ENCODE measurements at regions not wholly inside any gene's neighbourhood (a gene's known extent, or its start where the extent isn't known, plus 50 kb on each side); places are given as distances from the start of the nearest gene placed in this dataset.
"Not testable (repeated sequence)": the region's sequence is repeated elsewhere in the genome, so short reads cannot be mapped to it uniquely, and the experiment has no call there.

DNA sequence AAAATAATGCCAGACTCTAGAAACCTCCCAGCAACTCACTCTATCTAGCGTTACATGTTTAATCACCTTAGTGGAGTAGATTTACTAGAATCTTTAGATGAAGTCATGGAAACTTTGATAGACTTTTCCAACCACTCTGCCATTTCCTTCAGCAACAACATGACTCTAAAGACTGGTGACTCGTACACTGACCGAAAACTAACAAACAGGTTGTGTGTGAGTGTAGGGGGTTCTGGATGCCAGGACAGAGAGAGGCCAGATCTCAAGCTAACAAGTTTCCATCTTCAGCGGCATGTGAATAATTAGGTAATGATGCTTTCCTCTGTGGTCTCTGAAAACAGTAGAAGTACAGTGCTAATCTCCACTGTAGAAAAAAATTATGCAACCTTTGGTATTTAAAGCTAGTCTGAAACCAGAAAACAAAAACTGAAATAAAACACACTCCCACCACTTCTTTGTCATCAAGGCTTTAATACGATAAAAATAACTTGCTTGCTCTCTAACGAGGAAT lies 286.4 kb downstream of the PRDM5 start:
- no peak for DNase-seq

DNA sequence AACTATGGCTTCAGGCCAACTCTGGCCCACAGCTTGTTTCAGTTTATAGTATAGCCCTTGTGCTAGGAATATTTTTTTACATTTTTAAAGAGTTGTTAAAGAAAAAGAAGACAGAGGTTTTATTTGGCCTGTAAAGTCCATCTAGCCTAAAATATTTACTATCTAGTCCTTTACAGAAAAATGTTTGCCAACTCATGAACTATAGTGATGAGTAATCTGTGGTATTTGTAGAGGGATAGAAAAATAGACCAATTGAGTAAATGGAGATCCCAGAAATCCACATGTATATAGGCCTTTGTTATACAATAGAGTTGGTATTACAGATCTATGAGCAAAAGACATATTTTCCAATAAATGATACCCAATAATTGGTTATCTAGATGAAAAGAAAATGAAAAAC lies 288.7 kb downstream of the PRDM5 start:
- DNase-seq: no peak

DNA sequence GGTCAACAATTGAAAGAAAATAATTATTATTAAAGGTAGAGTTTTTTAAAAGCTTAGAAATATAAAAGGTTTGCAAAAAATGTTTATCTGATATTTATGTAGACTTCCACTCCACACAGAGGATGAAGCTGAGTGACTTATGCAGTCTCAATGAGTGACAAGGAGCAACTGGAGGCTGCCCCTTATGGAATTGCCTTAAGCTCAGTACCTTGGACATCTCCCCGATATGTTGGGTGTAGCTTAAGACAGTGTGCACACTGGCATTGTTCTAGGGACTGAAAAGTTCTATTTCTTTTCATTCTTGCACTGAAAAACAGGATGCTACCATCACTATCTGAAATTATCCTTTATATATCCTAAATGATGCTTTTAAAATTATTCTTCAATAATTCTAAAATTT lies 292.1 kb downstream of the PRDM5 start:
- no peak for DNase-seq

DNA sequence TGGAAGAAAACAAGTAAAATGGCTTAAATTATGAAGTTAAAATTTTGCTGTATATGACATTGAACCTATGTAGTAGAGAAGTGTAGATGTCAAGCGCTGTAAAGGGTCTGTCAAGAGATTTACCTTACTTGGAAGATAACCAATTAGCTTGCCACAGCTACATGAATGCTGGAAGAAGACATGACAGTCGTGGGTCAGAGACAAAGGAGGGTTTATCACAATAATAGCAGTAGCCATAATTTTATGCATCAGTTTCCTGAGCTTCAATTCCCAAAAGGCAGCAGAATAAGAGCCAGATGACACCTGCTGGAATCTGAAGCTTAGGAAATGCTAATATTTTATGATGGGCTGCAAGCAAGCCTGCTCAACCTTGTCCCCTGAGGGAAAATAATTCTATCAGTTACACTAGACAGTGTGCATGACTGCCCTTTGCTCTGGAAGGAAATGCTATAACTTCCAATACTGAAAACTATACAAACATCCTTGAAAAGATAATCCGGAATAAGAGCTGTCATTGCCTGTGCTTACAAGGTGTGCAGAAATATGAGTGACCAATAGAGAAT lies 292.9 kb downstream of the PRDM5 start:
- DNase-seq: no peak

DNA sequence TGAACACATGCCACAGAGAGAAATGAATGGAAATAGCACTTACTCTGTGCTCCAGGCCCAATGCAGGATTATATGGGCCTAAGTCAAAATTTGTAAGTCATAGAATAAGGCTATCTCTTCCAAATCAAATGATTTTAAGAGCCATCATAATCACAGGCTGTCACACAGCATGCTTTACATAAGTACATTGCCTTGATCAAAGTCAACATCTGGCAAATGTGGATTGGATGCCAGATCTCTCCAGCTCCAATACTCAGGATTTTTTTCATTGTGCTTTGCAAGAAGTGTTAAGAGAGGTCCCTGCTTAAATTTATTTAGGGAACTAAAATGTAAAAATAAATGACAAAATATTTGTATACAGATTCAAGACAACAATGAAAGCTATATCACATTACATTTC lies 299.9 kb downstream of the PRDM5 start:
- no peak for DNase-seq

DNA sequence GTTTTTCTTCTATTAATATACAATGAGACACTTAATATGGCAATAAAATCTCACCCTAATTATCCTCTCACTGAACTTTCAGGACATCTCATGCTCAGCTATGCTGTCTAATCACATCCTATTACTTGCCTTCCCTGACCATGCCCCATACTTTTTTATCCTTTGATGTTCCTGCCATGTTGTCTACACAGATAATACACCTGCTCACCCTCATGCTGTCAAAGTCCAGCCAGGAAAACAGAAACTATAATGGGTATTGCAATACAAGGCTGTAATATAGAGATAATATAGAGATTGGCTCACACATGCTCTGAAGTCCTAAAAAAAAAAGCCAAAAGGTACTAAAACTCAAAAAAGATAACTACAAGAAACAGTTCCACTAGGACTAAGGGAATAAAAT lies 305.4 kb downstream of the PRDM5 start:
- DNase-seq: no peak

DNA sequence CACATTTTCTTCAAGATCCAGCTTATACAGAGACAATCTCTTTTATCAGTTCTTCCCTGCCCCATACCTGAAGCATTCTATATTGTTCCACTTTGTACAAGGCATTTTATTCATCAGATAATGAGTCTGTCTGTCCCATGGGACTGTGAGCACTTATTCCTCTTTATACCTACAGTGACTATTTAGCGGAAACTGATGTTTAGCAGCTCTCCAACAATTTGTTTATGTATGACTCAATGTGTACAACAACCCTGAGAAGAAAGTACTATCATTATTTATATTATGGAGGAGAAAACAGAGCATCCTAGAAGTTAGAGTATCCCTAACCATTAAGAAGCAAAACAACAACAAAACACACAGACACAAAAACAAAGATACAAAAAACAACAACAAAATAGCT lies 306.5 kb downstream of the PRDM5 start:
- DNase-seq: no peak

DNA sequence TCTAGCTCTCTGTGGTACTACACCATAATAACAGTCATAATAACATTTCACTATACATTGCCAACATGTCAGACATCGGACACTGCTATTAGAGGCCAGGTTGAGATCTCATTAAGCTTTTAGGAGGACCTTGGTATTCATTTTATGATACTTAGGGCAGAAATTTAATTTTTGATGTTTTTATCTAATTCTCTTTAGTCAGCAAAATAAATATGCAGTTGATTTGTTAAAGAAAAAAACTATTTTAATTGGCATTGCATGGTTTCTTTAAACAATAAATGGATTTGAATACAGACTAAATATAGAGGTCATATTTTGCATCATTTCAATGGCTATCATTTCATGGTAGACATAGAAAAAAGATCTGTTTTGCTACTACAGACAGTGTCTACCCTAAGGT lies 308.7 kb downstream of the PRDM5 start:
- no peak for DNase-seq

DNA sequence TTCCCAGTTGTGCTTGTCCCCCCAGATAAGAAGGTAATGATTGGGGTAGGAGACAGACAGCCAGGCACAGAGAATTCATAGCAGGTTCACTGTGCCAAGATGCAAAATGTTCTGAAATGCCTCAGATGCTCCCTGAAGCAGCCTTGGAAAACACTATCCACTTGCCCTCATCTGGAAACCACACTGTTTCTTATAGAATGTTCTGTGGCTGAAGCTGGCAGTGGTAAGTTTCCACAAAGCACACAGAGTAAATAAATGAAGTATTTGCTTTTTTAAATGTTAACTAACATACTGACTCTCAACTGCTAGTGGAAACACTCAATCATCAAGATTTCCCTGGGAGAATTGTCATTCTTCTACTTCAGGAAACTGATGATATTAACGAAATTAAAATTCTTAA lies 311.4 kb downstream of the PRDM5 start:
- no peak for DNase-seq

DNA sequence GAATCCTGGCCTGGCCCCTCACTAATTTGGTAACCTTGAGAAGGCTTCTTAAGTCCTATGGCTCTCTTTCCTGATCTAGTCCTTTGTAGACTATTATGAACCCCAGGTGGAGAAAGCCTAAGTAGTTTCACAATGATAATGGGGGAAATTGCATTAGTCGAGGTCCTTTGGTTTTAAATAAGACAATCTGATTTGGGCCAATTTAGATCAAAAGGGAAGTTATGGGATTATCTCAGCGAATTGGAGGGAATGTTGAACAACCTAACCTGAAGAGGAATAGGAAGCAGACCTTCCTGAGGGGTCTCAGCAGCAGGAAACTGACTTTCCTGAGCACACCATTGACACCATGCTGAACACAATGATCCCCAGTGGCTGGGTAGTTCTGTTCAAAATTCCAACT lies 331.5 kb downstream of the PRDM5 start:
- no peak for DNase-seq

DNA sequence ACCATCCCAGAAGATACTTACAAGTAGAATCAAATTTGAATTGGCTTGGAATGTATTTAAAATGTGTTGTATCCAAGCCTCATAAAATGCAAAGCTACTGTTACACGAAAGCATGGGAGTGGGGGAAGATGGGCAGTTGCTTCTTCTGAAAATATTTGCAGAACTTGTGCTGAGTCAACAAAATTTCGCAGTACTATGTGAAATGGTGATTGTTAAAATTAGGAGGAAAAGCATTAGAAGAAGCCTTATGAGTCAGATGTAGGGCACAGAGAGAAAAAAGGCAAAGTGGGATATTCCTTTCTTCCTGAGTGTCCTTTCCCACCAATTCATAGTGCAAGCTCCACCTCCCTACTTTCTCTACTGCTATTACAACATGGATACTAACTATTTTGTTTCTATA lies 332.7 kb downstream of the PRDM5 start:
- DNase-seq: no peak

DNA sequence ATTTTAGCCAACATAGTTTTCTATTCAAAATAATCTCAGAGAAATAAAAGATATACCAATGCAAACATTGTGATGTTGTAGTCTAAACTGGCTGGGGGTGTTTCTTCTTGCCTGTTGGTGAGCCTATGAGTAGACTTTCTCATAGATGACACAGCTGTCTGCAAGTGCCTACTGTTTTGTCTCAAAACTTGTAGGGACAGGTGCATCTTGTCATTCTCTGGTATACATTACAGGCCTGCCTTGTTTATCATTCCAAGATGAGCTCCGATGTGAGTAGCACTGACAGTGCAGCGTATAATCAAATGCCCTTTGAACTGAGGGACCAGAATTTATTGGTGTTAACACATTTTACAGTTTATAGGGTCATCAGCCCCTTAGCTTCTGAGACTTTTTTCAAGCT lies 353.8 kb downstream of the PRDM5 start:
- DNase-seq: no peak

DNA sequence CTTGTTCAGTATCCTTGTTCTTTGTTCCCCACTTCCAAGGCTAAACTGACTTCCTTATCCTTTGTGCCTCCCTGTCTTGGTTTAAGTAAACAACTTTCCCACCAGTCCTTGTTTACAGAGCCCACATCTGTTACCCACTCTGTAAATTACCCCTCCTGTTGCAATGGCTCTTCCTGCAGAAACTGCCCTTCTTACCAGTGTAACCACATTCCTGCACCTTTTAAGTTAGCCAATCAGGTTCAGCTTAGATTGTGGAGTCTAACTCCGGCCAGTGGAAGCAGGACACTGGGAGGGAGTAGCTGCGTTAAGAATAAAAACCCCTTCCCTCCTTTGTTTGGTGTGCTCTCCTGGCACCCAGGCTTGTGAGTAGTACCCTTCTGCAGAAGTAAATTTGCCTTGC lies 360.9 kb downstream of the PRDM5 start:
- DNase-seq: no peak

DNA sequence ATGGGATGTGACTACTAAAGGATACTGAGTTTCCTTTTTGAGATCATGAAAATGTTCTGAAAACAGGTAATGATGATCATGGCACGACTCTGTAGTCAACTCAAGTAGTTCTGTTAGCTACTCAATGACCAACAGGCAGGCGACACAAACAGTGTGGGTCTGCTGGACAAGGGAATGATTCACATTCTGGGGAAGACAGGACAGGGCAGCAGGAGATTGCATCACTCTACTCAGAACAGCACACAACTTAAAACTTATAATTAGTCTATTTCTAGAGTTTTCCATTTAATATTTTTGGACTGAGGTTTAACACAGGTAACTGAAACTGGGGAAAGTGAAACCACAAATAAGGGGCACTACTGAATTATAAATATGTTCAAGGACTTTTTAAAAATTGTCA lies 365.2 kb downstream of the PRDM5 start:
- DNase-seq: no peak

DNA sequence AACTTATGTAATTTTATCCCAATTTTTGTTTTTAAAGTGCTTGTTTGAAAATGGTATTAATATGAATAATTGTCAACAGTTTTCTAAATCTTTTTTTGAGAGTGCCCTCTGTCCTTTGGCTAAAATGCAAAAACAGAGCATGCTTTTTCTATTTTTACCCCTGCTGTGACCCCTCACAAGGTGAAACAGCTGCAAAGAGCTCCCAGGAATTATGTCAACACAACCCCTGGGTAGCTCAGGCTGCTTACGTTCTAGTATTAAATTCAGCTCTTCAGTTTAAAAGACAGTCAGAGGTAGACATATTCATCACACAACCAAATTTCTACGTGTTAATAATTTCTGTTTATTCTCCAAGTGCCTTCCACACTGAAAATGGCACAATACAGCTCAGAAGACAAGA lies 367.5 kb downstream of the PRDM5 start:
- DNase-seq: no peak

DNA sequence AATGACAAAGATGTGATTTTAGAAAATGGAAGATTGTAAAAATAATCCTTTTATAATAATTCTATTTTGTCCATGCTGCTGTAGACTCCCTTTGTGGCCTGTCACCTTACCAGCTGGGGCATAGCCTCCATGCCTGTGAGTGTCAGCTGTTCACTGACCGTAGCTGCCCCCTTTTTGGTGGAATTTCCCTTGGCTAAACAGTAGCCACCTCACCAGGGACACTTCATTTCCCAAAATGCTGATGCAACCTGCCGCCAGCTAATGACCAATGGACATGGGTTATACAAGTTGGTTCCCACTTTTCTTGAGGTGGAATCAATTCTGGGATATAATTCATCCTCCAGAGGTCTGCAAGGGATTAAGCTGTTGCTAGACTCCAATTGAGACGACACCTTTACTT lies 368.4 kb downstream of the PRDM5 start:
- DNase-seq: no peak

DNA sequence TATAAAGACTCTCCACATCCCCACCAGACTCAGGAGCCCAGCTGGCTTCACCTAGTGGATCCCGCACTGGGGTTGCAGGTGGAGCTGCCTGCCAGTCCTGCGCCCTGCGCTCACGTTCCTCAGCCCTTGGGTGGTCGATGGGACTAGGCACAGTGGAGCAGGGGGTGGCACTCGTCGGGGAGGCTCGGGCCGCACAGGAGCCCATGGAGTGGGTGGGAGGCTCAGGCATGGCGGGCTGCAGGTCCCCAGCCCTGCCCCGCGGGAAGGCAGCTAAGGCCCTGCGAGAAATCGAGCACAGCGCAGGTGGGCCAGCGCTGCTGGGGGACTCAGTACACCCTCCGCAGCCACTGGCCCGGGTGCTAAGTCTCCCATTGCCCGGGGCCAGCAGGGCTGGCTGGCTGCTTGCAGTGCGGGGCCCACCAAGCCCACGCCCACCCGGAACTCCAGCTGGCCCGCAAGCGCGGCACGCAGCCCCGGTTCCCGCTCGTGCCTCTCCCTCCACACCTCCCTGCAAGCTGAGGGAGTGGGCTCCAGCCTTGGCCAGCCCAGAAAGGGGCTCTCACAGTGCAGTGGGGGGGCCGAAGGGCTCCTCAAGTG lies 371.8 kb downstream of the PRDM5 start:
- DNase-seq: not testable (repeated sequence)

DNA sequence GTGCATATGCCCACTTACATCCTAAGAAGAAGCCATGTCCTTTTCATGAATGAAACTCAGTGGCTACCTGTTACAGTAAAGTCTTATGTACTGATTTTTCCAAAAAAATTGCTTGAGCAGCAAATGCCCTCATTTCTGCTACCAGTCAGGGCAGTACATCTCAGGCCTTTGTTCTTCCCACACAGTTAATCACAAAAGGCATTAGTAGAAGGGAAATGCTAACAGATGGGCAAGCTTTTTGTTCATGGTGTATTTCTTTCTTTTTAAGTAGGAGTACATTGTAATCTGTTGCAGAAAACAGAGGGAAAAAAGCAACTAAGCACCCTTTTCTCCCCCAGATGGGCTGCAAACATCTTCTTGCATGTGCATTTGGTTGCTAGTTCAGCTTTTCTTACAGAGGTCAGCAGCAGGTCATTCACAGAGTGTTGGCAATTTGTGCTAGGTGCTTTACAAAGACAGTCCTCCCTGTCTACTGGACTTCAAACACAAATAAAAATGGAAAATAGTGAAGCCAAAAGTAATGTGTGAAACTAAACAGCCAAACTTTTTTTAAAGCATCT lies 373.4 kb downstream of the PRDM5 start:
- no peak for DNase-seq

DNA sequence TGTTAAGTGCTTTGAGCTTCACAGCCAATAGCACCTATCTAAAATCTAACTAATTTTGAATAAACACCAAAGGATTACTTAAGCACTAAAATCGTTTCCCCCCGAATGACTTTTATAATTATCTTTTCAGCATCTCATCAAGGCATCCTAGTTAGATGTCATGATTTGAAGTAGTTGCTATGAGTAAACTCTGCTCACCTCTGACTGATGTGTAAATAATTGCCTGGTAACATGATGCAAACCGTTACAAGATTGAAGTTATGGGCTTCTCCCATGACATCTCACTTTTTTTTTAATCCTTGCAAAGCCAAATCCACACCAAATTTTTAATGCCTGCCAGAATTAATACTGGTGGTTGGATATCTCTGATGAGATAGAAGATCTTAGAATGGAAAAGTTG lies 377.1 kb downstream of the PRDM5 start:
- no peak for DNase-seq

DNA sequence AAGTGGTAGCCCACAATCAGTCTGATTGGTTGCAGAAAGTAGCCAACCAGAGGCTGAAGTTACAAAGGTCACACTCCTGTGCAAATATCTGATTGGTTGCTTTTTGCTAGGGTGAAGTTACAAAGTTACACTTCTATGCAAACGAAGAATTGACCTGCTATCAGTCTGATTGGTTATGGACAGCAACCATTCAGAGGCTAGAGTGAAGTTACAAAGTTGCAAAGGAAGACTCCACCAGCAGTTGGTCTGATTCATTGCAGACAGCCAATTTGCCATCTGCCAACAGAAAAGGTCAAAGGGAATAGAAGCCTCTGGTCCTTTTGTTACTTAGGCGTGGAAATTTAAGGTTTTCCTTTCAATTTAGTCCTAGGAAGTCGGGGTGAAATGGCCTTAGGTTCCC lies 377.7 kb downstream of the PRDM5 start:
- DNase-seq: no peak

DNA sequence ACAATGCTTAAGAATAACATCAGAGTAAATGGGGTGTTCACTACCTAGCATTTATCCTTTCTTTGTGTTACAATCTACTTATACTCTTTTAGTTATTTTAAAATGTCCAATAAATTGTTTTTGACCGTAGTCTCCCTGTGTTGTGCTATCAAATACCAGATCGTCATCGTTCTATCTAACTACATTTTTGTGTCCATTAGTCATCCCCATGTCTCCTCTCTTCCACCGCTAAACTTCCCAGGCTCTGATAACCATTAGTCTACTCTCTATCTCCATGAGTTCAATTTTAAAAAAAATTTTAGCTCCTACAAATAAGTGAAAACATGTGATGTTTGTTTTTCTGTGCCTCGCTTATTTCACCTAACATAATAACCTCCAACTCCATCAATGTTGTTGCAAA lies 381.9 kb downstream of the PRDM5 start:
- DNase-seq: no peak

DNA sequence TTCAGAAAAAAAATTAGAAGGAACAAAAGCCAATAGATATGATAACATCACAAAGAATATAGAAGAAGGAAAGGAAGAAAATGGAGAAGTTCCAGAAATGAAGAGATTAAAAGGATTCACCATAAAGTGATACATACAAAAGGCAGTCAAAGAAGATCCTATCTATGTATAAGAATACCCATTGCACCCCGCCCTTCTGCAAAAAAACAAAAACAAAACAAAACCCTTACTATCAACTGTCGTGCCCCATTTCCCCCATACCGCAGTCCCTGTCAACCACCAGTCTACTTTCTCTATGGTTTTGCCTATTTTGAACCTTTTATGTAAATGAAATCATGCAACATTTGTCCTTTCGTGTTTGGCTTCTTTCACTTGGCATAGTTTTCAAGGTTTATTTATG lies 385.6 kb downstream of the PRDM5 start:
- no peak for DNase-seq

DNA sequence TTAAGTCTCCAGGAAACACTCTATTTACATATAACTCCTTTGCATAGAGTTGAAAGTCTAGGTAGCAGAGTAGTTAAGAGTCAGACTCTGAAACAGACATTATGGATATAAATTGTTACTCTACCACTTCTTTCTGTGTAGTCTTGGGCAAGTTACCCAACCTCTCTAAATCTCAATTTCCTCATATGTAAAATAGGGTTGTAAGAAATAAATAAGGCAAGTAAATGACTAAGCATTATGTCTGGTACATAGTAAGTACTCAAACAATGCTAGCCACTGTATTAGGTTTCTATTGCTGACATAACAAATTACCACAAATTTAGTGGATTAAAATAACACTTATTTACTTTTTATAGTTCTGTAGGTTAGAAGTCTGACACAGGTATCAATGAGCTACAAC lies 394.1 kb downstream of the PRDM5 start:
- no peak for DNase-seq

DNA sequence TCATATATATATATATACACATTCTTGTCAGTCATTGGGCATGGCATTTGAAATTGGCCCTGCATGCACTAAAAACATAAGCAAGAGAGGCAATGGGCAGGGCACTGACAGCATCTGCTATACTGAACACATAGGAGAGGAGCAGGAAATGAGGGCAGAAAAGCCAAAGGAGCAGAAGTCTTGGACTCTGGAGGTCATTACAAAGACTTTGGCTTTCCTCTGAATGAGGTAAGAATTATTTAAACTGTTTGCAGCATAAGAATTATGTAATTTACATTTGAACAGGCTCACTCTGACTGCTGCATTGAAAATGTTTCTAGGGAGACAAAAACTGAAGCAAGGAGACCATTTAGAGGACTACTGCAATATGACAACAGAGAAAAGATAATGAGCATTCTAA lies 396.5 kb downstream of the PRDM5 start:
- no peak for DNase-seq

DNA sequence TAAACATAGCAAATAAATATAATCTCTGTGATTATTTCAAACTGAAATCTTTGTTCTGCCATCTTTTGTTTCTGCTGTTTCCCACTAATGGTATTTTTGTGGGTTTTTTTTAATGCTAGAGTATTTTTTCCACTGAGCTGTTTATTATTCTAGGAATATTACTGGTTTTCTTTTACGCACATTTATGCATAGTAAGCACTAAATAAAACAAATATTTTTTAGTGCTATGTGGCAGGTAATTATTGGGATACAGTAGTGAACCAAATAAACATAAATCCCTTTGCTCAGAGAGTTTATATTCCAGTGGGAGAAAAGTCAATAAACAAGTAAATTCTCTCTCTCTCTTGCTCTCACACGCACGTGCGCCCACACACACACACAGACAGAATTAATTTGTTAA lies 397.4 kb downstream of the PRDM5 start:
- no peak for DNase-seq

All from hematopoietic multipotent progenitor cell treated with erythropoietin and hydrocortisone succinate and interleukin-3 and kit ligand, for 6 days (in vitro differentiated cells).